OCI-LY1 (cell line): ENCODE measurements at regions not wholly inside any gene's neighbourhood (a gene's known extent, or its start where the extent isn't known, plus 50 kb on each side); places are given as distances from the start of the nearest gene placed in this dataset.

ENCODE experiments used
- H2AFZ ChIP-seq: fragments of 200-600 bp; sonication (generic), shearing (Covaris generic); 2 replicates; pipeline ENCODE4 v1.6.0; 2014; ENCODE audit warnings: antibody characterized with exemption, mild to moderate bottlenecking, low read length
- H3F3A ChIP-seq: fragments of 200-600 bp; sonication (generic), shearing (Covaris generic); 2 replicates; pipeline ENCODE4 v1.6.0; 2014; ENCODE audit warnings: mild to moderate bottlenecking, antibody characterized with exemption, low read length, moderate library complexity; ENCODE audit not compliant: insufficient read depth
- H3K27ac ChIP-seq: fragments of 200-600 bp; sonication (generic); 2 replicates; pipeline ENCODE4 v1.5.1; 2014; ENCODE audit warnings: low read length, mixed run types, mild to moderate bottlenecking, low read depth; ENCODE audit not compliant: poor library complexity, severe bottlenecking
- H3K27me3 ChIP-seq: fragments of 200-600 bp; sonication (generic); 2 replicates; pipeline ENCODE4 v1.6.0; 2014; ENCODE audit warnings: antibody characterized with exemption, mild to moderate bottlenecking, low read length, moderate library complexity; ENCODE audit not compliant: insufficient read depth
- H3K36me3 ChIP-seq: fragments of 200-600 bp; sonication (generic); 2 replicates; pipeline ENCODE4 v1.6.1; 2014; ENCODE audit warnings: mild to moderate bottlenecking, antibody characterized with exemption, low read length, moderate library complexity, mixed read lengths; ENCODE audit not compliant: insufficient read depth
- H3K4me1 ChIP-seq: fragments of 200-600 bp; sonication (generic); 2 replicates; pipeline ENCODE4 v1.5.1; 2014; ENCODE audit warnings: mild to moderate bottlenecking, low read length, moderate library complexity; ENCODE audit not compliant: insufficient read depth, severe bottlenecking
- H3K4me2 ChIP-seq: fragments of 200-600 bp; sonication (generic), shearing (Covaris generic); 2 replicates; pipeline ENCODE4 v1.6.1; 2014; ENCODE audit warnings: low read length
- H3K4me3 ChIP-seq: fragments of 200-600 bp; sonication (generic); 2 replicates; pipeline ENCODE4 v1.5.1; 2014; ENCODE audit warnings: low read length, low read depth, mild to moderate bottlenecking, mixed read lengths; ENCODE audit not compliant: poor library complexity, severe bottlenecking
- H3K79me2 ChIP-seq: fragments of 200-600 bp; shearing (Covaris generic); 2 replicates; pipeline ENCODE4 v1.6.1; 2016; ENCODE audit warnings: mixed run types, low read length, mixed read lengths; ENCODE audit not compliant: insufficient read depth
- H3K9ac ChIP-seq: fragments of 200-600 bp; sonication (generic), shearing (Covaris generic); 2 replicates; pipeline ENCODE4 v1.6.1; 2014; ENCODE audit warnings: mild to moderate bottlenecking, low read length, mixed read lengths
- H3K9me2 ChIP-seq: fragments of 200-600 bp; sonication (generic), shearing (Covaris generic); 2 replicates; pipeline ENCODE4 v1.6.1; 2014; ENCODE audit warnings: low read depth, mild to moderate bottlenecking, low read length, mixed read lengths
- H3K9me3 ChIP-seq: fragments of 200-600 bp; shearing (Covaris generic); 2 replicates; pipeline ENCODE4 v1.6.1; 2014; ENCODE audit warnings: low read length, mixed read lengths
- H4K20me1 ChIP-seq: fragments of 200-600 bp; sonication (generic), shearing (Covaris generic); 2 replicates; pipeline ENCODE4 v1.6.0; 2016; ENCODE audit warnings: mild to moderate bottlenecking, low read length; ENCODE audit not compliant: insufficient read depth
- EZH2 ChIP-seq: fragments of 200-600 bp; sonication (generic), shearing (Covaris generic); IDR thresholded peaks from 2 replicates; pipeline ENCODE4 v1.8.0; 2017; ENCODE audit warnings: borderline replicate concordance, mixed run types, mild to moderate bottlenecking, antibody characterized with exemption, low read length, moderate library complexity, mixed read lengths
- TF ChIP-seq, protein P1 (sequence below): fragments of 200-600 bp; sonication (generic), shearing (Covaris generic); IDR thresholded peaks from 2 replicates; pipeline ENCODE4 v1.5.1; 2017; ENCODE audit warnings: mild to moderate bottlenecking, antibody characterized with exemption, low read length, moderate library complexity, mixed read lengths

DNA sequence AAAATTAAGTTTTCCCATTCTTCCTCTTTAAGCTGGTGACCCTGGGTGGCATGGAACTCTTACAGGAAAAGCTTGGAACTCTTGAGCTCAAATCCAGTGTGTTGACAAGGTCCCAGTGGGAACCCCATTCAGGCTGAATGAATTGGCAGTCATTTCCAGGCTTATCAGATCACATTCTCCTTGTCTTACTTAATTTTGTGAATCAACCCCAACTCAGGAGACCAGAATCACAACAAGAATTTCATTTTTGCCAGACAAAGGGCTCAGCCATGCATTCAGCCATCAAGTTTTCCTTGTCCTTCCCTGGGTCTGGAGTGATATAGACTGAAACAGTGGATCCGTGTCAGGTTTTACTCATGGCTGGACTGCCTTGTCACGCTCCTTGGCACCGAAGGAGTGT, 92.1 kb upstream of the EEF1E1 start:
- Histone ChIP-seq H3K9me2 (no peaks in the 10 kb centered on the region), H3K4me2 (no peak overlapping the region), H3K27ac (no peak overlapping the region), H3K79me2 (no peaks in the 10 kb centered on the region), H3K9ac (no peak overlapping the region), H3F3A (no peaks in the 10 kb centered on the region), H3K4me3 (no peak overlapping the region), H3K27me3 (no peaks in the 10 kb centered on the region), H4K20me1 (no peaks in the 10 kb centered on the region), H2AFZ (no peak overlapping the region), H3K4me1 (no peaks in the 10 kb centered on the region), H3K9me3 (no peaks in the 10 kb centered on the region), H3K36me3 (no peaks in the 10 kb centered on the region)
- TF ChIP-seq, protein P1, sequence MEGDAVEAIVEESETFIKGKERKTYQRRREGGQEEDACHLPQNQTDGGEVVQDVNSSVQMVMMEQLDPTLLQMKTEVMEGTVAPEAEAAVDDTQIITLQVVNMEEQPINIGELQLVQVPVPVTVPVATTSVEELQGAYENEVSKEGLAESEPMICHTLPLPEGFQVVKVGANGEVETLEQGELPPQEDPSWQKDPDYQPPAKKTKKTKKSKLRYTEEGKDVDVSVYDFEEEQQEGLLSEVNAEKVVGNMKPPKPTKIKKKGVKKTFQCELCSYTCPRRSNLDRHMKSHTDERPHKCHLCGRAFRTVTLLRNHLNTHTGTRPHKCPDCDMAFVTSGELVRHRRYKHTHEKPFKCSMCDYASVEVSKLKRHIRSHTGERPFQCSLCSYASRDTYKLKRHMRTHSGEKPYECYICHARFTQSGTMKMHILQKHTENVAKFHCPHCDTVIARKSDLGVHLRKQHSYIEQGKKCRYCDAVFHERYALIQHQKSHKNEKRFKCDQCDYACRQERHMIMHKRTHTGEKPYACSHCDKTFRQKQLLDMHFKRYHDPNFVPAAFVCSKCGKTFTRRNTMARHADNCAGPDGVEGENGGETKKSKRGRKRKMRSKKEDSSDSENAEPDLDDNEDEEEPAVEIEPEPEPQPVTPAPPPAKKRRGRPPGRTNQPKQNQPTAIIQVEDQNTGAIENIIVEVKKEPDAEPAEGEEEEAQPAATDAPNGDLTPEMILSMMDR, result no peak
- TF ChIP-seq EZH2, result no peak

DNA sequence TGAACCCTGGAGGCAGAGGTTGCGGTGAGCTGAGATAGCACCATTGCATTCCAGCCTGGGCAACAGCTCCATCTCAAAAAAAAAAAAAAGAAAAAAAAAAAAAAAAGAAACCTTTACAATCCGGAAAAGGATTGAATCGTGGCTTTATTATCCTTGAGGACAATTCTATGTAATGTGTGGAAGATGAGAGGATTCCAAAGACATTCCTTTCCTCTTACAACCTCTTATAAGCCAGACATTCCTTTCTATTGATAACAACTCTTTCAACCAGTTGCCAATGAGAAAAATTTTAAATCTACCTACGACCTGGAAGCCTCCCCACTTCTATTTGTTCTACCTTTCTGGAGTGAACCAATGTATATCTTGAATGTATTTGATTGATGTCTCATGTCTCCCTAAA, 91.2 kb upstream of the EEF1E1 start:
- no peak overlapping the region for H3K4me2 ChIP-seq
- H3K27ac ChIP-seq, result no peak overlapping the region
- no peaks in the 10 kb centered on the region for H3F3A ChIP-seq
- H3K27me3 ChIP-seq, result no peaks in the 10 kb centered on the region
- no peaks in the 10 kb centered on the region for H3K9me3 ChIP-seq
- no peak overlapping the region for H2AFZ ChIP-seq
- no peak for TF ChIP-seq EZH2
- TF ChIP-seq, protein P1, result no peak
- H3K79me2 ChIP-seq, result no peaks in the 10 kb centered on the region
- no peak overlapping the region for H3K9ac ChIP-seq
- no peak overlapping the region for H3K4me3 ChIP-seq
- no peaks in the 10 kb centered on the region for H3K4me1 ChIP-seq
- H4K20me1 ChIP-seq, result no peaks in the 10 kb centered on the region
- no peaks in the 10 kb centered on the region for H3K36me3 ChIP-seq
- no peaks in the 10 kb centered on the region for H3K9me2 ChIP-seq

DNA sequence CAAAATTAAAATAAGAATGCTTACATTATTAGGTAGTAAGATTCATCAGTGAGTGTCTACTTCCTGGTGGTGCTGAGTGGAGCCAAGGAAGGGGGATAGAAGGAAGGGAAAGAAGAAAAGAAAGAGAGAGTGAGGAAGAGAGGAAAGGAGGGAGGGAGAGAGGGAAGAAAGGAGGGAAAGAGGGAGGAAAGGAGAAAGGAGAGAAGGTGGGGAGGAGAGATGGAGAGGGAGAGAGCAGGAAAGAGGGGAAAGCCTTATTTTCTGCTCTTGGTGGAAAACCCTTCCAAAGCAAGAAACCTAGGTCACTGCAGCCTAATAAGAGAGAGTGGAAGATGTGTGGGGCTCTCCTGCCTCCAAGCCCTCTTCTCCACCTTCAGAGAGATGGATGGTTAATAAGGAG, 90.2 kb upstream of the EEF1E1 start:
- no peak overlapping the region for H3K4me2 ChIP-seq
- H3K4me3 ChIP-seq, result no peak overlapping the region
- H3K79me2 ChIP-seq, result no peaks in the 10 kb centered on the region
- H3F3A ChIP-seq, result no peaks in the 10 kb centered on the region
- no peaks in the 10 kb centered on the region for H3K36me3 ChIP-seq
- H3K4me1 ChIP-seq, result no peaks in the 10 kb centered on the region
- TF ChIP-seq, protein P1, result no peak
- TF ChIP-seq EZH2, result no peak
- H3K9ac ChIP-seq, result no peak overlapping the region
- no peaks in the 10 kb centered on the region for H3K27me3 ChIP-seq
- no peak overlapping the region for H2AFZ ChIP-seq
- no peak overlapping the region for H3K27ac ChIP-seq
- no peaks in the 10 kb centered on the region for H3K9me2 ChIP-seq
- H3K9me3 ChIP-seq, result no peaks in the 10 kb centered on the region
- no peaks in the 10 kb centered on the region for H4K20me1 ChIP-seq
